A549 (cell line): ENCODE measurements at regions not wholly inside any gene's neighbourhood (a gene's known extent, or its start where the extent isn't known, plus 50 kb on each side); places are given as distances from the start of the nearest gene placed in this dataset.
A peak's percentile ranks its signal among the peaks of the same experiment; 100 is the strongest.

Experiments used
- ATAC-seq, 2 experiments: fragments of 200-7000 bp in 1 of 2; fragments of >200 bp in 1 of 2; cut with Nextera tagmentation in 1 of 2; cut with Tn5 transposase in 1 of 2; 3 replicates each; pipeline versions ENCODE4 v1.8.0 to v1.9.1; 2018 to 2020; ENCODE audit warnings: mild to moderate bottlenecking in 1 of 2, moderate library complexity in 1 of 2
- CTCF ChIA-PET: fragments of 300-600 bp; sonication (Branson Sonifier 250); formaldehyde crosslinking; extraction: SDS; loops from one replicate; lab custom pipeline; 2021; ENCODE audit warnings: antibody characterized with exemption, inconsistent platforms; lab: Yijun Ruan, JAX
- POLR2A ChIA-PET: fragments of 350-600 bp; formaldehyde crosslinking; extraction: SDS; loops from one replicate; lab custom pipeline; 2021; ENCODE audit warnings: antibody characterized with exemption, inconsistent platforms; lab: Yijun Ruan, JAX
- DNase-seq, 2 experiments: peaks; one replicate each; pipeline versions ENCODE4 v3.0.0 to v3.0.0-alpha.2; 2011 to 2016; ENCODE audit warnings: low read depth in 1 of 2, low spot score in 1 of 2
- FAIRE-seq: peaks from 2 replicates; lab custom pipeline; 2011; peaks lifted over from hg19 to GRCh38; lab: Jason Lieb, UNC
- H3K27ac ChIP-seq, 2 experiments: fragments of >200 bp; sonication (Bioruptor Twin); formaldehyde crosslinking; 3 replicates each; pipeline ENCODE4 v1.5.1; 2016 to 2017
- H3K4me1 ChIP-seq: fragments of >200 bp; sonication (Bioruptor Twin); formaldehyde crosslinking; 3 replicates; pipeline ENCODE4 v1.6.1; 2016
- H3K4me2 ChIP-seq: fragments of >200 bp; sonication (Bioruptor Twin); formaldehyde crosslinking; 3 replicates; pipeline ENCODE4 v1.6.1; 2016
- H3K4me3 ChIP-seq: fragments of >200 bp; sonication (Bioruptor Twin); formaldehyde crosslinking; 3 replicates; pipeline ENCODE4 v1.5.1; 2016
- H3K9me3 ChIP-seq: fragments of >200 bp; sonication (Bioruptor Twin); formaldehyde crosslinking; 3 replicates; pipeline ENCODE4 v1.6.1; 2016
- BCL3 ChIP-seq: fragments of >200 bp; sonication (Bioruptor Twin); formaldehyde crosslinking; IDR thresholded peaks from 3 replicates; pipeline ENCODE4 v1.6.1; 2016
- CHD2 ChIP-seq: fragments of 150-350 bp; IDR thresholded peaks from 2 replicates; pipeline ENCODE4 v1.6.1; 2014; ENCODE audit warnings: low read length; ENCODE audit not compliant: partially characterized antibody
- ELK1 ChIP-seq: fragments of 150-350 bp; IDR thresholded peaks from 2 replicates; pipeline ENCODE4 v1.6.1; 2014; ENCODE audit warnings: low read depth, mild to moderate bottlenecking, low read length
- EP300 ChIP-seq, 2 experiments: fragments of >200 bp; sonication (Bioruptor Twin); formaldehyde crosslinking; IDR thresholded peaks; 2 replicates in 1 of 2; 3 replicates in 1 of 2; pipeline ENCODE4 v1.6.1; 2016 to 2017
- ESRRA ChIP-seq: fragments of 150-350 bp; IDR thresholded peaks from 2 replicates; pipeline ENCODE4 v1.6.1; 2014; ENCODE audit warnings: mild to moderate bottlenecking, low read length, borderline replicate concordance
- FOSB ChIP-seq: fragments of 250-450 bp; sonication (Bioruptor Pico); IDR thresholded peaks from 2 replicates; pipeline ENCODE4 v1.5.0; 2020; ENCODE audit warnings: mild to moderate bottlenecking, moderate library complexity
- HDAC2 ChIP-seq: fragments of 200-600 bp; sonication (generic); IDR thresholded peaks from 2 replicates; pipeline ENCODE4 v1.6.1; 2016
- HEYL ChIP-seq: fragments of 250-450 bp; sonication (Bioruptor Pico); IDR thresholded peaks from 2 replicates; pipeline ENCODE4 v1.8.0; 2021; ENCODE audit warnings: mild to moderate bottlenecking, moderate library complexity
- HMGXB4 ChIP-seq: fragments of 250-450 bp; sonication (Bioruptor Pico); IDR thresholded peaks from 2 replicates; pipeline ENCODE4 v1.5.0; 2021; ENCODE audit warnings: mild to moderate bottlenecking, moderate library complexity, borderline replicate concordance
- JUN ChIP-seq, 2 experiments: fragments of >200 bp; sonication (Bioruptor Twin); formaldehyde crosslinking; IDR thresholded peaks; 2 replicates in 1 of 2; 3 replicates in 1 of 2; pipeline ENCODE4 v1.6.1; 2016 to 2017
- JUNB ChIP-seq: fragments of >200 bp; sonication (Bioruptor Twin); formaldehyde crosslinking; IDR thresholded peaks from 2 replicates; pipeline ENCODE4 v1.6.1; 2016
- KDM1A ChIP-seq: fragments of 200-600 bp; sonication (generic); IDR thresholded peaks from 2 replicates; pipeline ENCODE4 v1.6.1; 2016; ENCODE audit warnings: low read depth, mild to moderate bottlenecking
- NFE2L2 ChIP-seq: fragments of 150-350 bp; conservative IDR thresholded peaks from 2 replicates; pipeline ENCODE4 v1.6.1; 2014; ENCODE audit warnings: low read length
- NPAS2 ChIP-seq: fragments of 250-450 bp; sonication (Bioruptor Pico); IDR thresholded peaks from 2 replicates; pipeline ENCODE4 v1.8.0; 2022; ENCODE audit warnings: mild to moderate bottlenecking, moderate library complexity, borderline replicate concordance
- PBX3 ChIP-seq: IDR thresholded peaks from 2 replicates; pipeline ENCODE4 v1.6.1; 2012
- PHF8 ChIP-seq: fragments of 200-600 bp; sonication (generic); IDR thresholded peaks from 2 replicates; pipeline ENCODE4 v1.6.1; 2016; ENCODE audit warnings: low read depth, mild to moderate bottlenecking, antibody characterized with exemption, moderate library complexity, borderline replicate concordance
- POLR2A ChIP-seq: IDR thresholded peaks from 2 replicates; pipeline ENCODE4 v1.6.1; 2012; ENCODE audit warnings: mild to moderate bottlenecking, low read length
- RCOR1 ChIP-seq: fragments of 150-350 bp; IDR thresholded peaks from 2 replicates; pipeline ENCODE4 v1.6.1; 2014; ENCODE audit warnings: antibody characterized with exemption, low read length, low read depth
- REST ChIP-seq: fragments of 200-600 bp; sonication (generic); IDR thresholded peaks from 2 replicates; pipeline ENCODE4 v1.6.1; 2016; ENCODE audit warnings: antibody characterized with exemption, mild to moderate bottlenecking, moderate library complexity
- RNF2 ChIP-seq: fragments of 200-600 bp; sonication (generic); IDR thresholded peaks from 2 replicates; pipeline ENCODE4 v1.6.1; 2016; ENCODE audit warnings: low read depth, mild to moderate bottlenecking, antibody characterized with exemption, moderate library complexity, borderline replicate concordance
- SMC3 ChIP-seq: fragments of >200 bp; sonication (Bioruptor Twin); formaldehyde crosslinking; IDR thresholded peaks from 3 replicates; pipeline ENCODE4 v1.6.1; 2018; ENCODE audit warnings: inconsistent platforms
- TP53 ChIP-seq: fragments of 250-450 bp; sonication (Bioruptor Pico); IDR thresholded peaks from 2 replicates; pipeline ENCODE4 v1.5.0; 2021; ENCODE audit warnings: mild to moderate bottlenecking, moderate library complexity
- USF2 ChIP-seq: fragments of 450-650 bp; IDR thresholded peaks from 2 replicates; pipeline ENCODE4 v1.6.1; 2014; ENCODE audit warnings: antibody characterized with exemption
- ZFP36 ChIP-seq: fragments of 450-650 bp; IDR thresholded peaks from 2 replicates; pipeline ENCODE4 v1.6.1; 2014; ENCODE audit warnings: borderline replicate concordance; ENCODE audit not compliant: partially characterized antibody
- ZNF302 ChIP-seq: fragments of 250-450 bp; sonication (Bioruptor Pico); IDR thresholded peaks from 2 replicates; pipeline ENCODE4 v1.9.0; 2021; ENCODE audit warnings: inconsistent platforms, mild to moderate bottlenecking, moderate library complexity
- ZSCAN20 ChIP-seq: fragments of 250-450 bp; sonication (Bioruptor Pico); IDR thresholded peaks from 2 replicates; pipeline ENCODE4 v1.8.0; 2022; ENCODE audit warnings: mild to moderate bottlenecking, moderate library complexity
- WGBS: methylation state at CpG from one replicate; pipeline ENCODE4 v1.1.6; 2017; ENCODE audit errors: missing lambda C conversion rate; 5-methylcytosine and 5-hydroxymethylcytosine counted together

GRCh38 chr18:22283397-22283796 is 114.0 kb downstream of the GATA6 start:
- no peak for ATAC-seq
- 86% methylated on average over 3 of the region's 3 CpGs for WGBS
- H3K4me1 ChIP-seq, result peaks cover 36% of the 10 kb centered on the region
- CTCF ChIA-PET, result no interaction called here
- TF ChIP-seq ZNF302 (CRISPR knock-in tag) (no peak), NPAS2 (CRISPR knock-in tag) (no peak), RNF2 (no peak), SMC3 (no peak), ESRRA (no peak), REST (no peak), USF2 (no peak), HDAC2 (no peak), CHD2 (no peak), JUN (IDR thresholded peaks at IDR 0.05) (no peak), BCL3 (no peak), ZFP36 (no peak), NFE2L2 (no peak), HMGXB4 (CRISPR knock-in tag) (no peak), FOSB (CRISPR knock-in tag) (no peak), PBX3 (no peak)
- H3K4me3 ChIP-seq, result no peak overlapping the region
- H3K9me3 ChIP-seq, result peaks cover 3% of the 10 kb centered on the region; the same call in 1 of the 3 replicates
- POLR2A ChIA-PET, result no interaction called here
- peak overlapping the region; percentile 72 to 74; a peak in 5 of 6 replicates for H3K27ac ChIP-seq
- DNase-seq, result no peak
- H3K4me2 ChIP-seq, result peak overlapping the region; percentile 67; the same call in 2 of the 3 replicates
- FAIRE-seq, result no peak

GRCh38 chr18:22283116-22283395 is 113.7 kb downstream of the GATA6 start:
- peak overlapping the region; percentile 72 to 74 for H3K27ac ChIP-seq
- H3K4me3 ChIP-seq, result no peak overlapping the region
- DNase-seq, result peak in 1 of 2 experiments; percentile 13
- no peak for FAIRE-seq
- peak in 1 of 2 experiments; percentile 25; a peak in 1 of 6 replicates for ATAC-seq
- TF ChIP-seq HMGXB4 (CRISPR knock-in tag) (no peak), JUNB (no peak), KDM1A (no peak), POLR2A (no peak), RNF2 (no peak), ELK1 (no peak), TP53 (no peak), RCOR1 (no peak), NFE2L2 (no peak), ZSCAN20 (CRISPR knock-in tag) (no peak), EP300 (IDR thresholded peaks at IDR 0.05) (no peak), PHF8 (no peak), HEYL (CRISPR knock-in tag) (no peak)
- POLR2A ChIA-PET, result no interaction called here
- H3K4me2 ChIP-seq, result peak overlapping the region; percentile 67
- H3K9me3 ChIP-seq, result no peaks in the 10 kb centered on the region
- H3K4me1 ChIP-seq, result peaks cover 36% of the 10 kb centered on the region
- CTCF ChIA-PET, result no interaction called here
